Large intestine (tissue), 3 donors: ENCODE measurements at regions not wholly inside any gene's neighbourhood (a gene's known extent, or its start where the extent isn't known, plus 50 kb on each side); places are given as distances from the start of the nearest gene placed in this dataset.

ENCODE experiments used
- DNase-seq, 2 donors: peaks; one replicate each; pipeline versions ENCODE4 v3.0.0 to v3.0.0-alpha.2; 2013
- H3K27ac ChIP-seq: one replicate; pipeline ENCODE4 v1.5.1; 2013; ENCODE audit warnings: low read length
- H3K27me3 ChIP-seq: 2 replicates; pipeline ENCODE4 v1.6.1; 2013; ENCODE audit warnings: low read length; ENCODE audit not compliant: control insufficient read depth, insufficient read depth
- H3K36me3 ChIP-seq: 2 replicates; pipeline ENCODE4 v1.6.1; 2013; ENCODE audit warnings: low read length; ENCODE audit not compliant: control insufficient read depth, insufficient read depth
- H3K4me1 ChIP-seq: one replicate; pipeline ENCODE4 v1.6.1; 2013; ENCODE audit warnings: low read length; ENCODE audit not compliant: control insufficient read depth, insufficient read depth
- H3K4me3 ChIP-seq: one replicate; pipeline ENCODE4 v1.5.1; 2013; ENCODE audit warnings: low read length
- H3K9me3 ChIP-seq: one replicate; pipeline ENCODE4 v1.6.1; 2013; ENCODE audit warnings: mild to moderate bottlenecking, low read depth, low read length, moderate library complexity; ENCODE audit not compliant: control insufficient read depth
- WGBS: methylation state at CpG from one replicate; pipeline ENCODE4 v1.1.5; 2013; ENCODE audit warnings: low lambda C conversion rate; ENCODE audit not compliant: insufficient coverage; 5-methylcytosine and 5-hydroxymethylcytosine counted together

DNA sequence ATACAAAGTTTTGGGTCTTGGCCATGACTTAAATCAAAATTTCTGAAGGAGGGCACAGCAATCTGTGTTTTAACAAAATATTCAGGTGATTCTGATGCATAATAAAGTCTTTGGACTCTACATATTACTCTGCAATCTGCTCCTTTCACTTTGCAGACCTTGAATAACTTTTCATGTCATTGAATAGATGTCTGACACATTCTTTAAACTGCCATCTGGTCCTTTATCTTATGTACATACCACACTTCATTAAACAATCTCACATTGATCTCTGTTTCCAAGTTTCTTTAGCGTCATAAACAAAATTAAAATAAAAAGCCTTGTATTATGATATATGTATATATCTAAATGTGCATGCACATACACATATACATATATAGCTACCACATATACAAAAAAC lies 831.2 kb downstream of the MAFB start:
- WGBS: no CpG with 5 or more reads among the region's 1 CpG
- no peaks in the 10 kb centered on the region for H3K4me1 ChIP-seq
- H3K4me3 ChIP-seq: no peak overlapping the region

DNA sequence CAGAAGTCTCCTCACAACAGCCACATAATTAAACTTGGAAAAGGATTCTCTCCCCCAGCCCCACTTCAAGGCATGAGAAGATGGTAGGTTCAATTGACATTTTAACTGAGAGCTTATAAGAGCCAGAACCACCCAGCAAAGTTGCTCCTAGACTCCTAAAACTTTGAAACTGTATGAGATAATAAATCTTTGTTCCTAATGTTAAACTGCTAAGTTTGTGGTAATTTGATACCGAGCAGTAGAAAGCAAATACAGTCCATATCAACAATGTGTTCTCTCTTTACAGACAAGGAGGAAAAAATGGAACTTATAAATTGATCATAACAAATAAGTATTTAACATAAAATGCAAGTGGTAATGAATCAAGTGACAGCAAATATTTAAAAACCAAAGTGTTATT lies 831.8 kb downstream of the MAFB start:
- H3K9me3 ChIP-seq: no peaks in the 10 kb centered on the region
- DNase-seq: no peak
- H3K27ac ChIP-seq: no peak overlapping the region
- no peaks in the 10 kb centered on the region for H3K4me1 ChIP-seq
- H3K27me3 ChIP-seq: no peaks in the 10 kb centered on the region
- WGBS: 60% methylated on average over 1 of the region's 1 CpG
- H3K36me3 ChIP-seq: no peaks in the 10 kb centered on the region
- H3K4me3 ChIP-seq: no peak overlapping the region

More for the DNA sequence above, 831.2 kb downstream of the MAFB start:
- Histone ChIP-seq H3K9me3 (no peaks in the 10 kb centered on the region), H3K27ac (no peak overlapping the region), H3K27me3 (no peaks in the 10 kb centered on the region), H3K36me3 (no peaks in the 10 kb centered on the region)
- DNase-seq: no peak

DNA sequence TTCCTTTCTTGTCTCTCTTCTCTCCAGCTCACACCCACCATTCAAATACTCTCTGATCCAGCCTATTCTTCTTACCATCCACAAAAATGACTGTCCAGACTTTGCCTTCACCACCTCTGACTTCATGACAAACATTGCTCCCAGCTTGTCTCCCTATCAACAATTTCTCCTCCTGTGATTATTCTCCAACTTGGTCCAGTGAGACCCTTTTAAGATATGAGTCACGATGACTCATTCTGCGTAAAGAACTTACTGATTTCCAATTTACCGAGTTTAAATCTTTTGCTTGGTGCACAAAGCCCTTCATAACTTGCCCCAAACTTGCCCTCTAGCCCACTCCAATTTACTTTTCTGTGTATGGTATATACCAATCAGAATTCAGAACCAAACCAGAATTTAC lies 833.2 kb downstream of the MAFB start:
- Histone ChIP-seq H3K36me3 (no peaks in the 10 kb centered on the region), H3K4me1 (no peaks in the 10 kb centered on the region), H3K27me3 (no peaks in the 10 kb centered on the region), H3K27ac (no peak overlapping the region), H3K4me3 (no peak overlapping the region), H3K9me3 (no peaks in the 10 kb centered on the region)
- no peak for DNase-seq
- 83% methylated on average over 3 of the region's 3 CpGs for WGBS

DNA sequence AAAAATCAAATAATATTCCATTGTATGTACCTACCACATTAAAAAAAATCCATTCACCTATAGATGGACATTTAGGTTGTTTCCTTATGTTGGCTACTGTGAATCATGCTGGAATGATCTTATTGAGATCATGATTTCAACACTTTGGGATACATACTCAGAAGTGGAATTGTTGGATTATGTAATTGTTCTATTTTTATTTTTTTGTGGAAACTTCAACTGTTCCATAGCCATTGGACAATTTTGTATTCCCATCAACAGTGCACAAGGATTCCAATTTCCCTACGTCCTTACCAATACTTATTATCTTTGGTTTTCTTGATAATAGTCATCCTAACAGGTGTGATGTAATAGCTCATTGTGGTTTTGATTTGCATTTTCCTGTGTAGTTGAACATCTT lies 834.0 kb downstream of the MAFB start:
- H3K27me3 ChIP-seq: no peaks in the 10 kb centered on the region
- H3K4me3 ChIP-seq: no peak overlapping the region
- H3K9me3 ChIP-seq: no peaks in the 10 kb centered on the region
- no peaks in the 10 kb centered on the region for H3K4me1 ChIP-seq
- H3K27ac ChIP-seq: no peak overlapping the region
- no peak for DNase-seq
- WGBS: 91% methylated on average over 1 of the region's 1 CpG
- no peaks in the 10 kb centered on the region for H3K36me3 ChIP-seq

DNA sequence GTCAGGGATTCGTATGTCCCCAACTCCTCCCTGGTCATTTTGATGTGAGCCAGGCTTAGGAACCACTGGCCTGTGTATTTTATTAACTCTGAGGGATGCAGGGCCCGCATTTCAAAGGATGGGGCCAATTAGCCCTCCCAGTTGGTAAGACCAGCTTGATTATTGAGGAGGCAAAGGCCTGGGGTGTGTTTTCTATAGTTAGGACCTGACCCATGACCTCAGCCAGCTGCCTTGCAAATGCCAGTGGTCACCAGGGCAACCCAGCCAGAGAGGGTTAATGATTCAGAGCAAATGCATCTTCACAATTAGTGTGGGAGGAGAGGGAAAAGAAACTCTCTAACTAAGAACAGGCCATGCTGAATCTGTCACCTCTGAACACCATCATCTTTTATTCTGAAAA lies 835.4 kb downstream of the MAFB start:
- no CpG with 5 or more reads among the region's 2 CpGs for WGBS
- H3K27ac ChIP-seq: no peak overlapping the region
- no peaks in the 10 kb centered on the region for H3K4me1 ChIP-seq
- no peaks in the 10 kb centered on the region for H3K36me3 ChIP-seq
- no peak for DNase-seq
- no peak overlapping the region for H3K4me3 ChIP-seq
- H3K27me3 ChIP-seq: no peaks in the 10 kb centered on the region
- no peaks in the 10 kb centered on the region for H3K9me3 ChIP-seq

DNA sequence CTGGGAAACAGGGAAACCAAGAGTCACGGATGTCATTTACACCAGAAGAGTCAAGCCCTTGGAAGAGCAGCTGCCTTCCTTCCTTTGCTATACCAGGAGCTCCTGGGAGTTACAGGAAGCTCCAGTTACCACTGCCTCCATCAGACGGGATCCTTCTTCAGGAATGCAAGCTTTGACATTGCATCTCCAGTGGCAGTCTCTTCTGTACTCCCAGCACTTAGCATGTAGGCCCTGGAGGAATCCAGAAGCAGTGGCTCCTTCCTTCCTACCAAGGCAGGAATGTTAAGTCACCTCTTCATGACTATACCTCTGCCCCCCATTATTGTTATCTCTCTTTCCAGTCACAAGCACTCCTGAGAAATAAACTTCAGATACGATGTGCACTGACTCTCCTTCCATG lies 836.0 kb downstream of the MAFB start:
- Histone ChIP-seq H3K27ac (no peak overlapping the region), H3K9me3 (no peaks in the 10 kb centered on the region), H3K27me3 (no peaks in the 10 kb centered on the region), H3K4me3 (no peak overlapping the region), H3K4me1 (no peaks in the 10 kb centered on the region), H3K36me3 (no peaks in the 10 kb centered on the region)
- DNase-seq: no peak
- WGBS: 80% methylated on average over 1 of the region's 3 CpGs

DNA sequence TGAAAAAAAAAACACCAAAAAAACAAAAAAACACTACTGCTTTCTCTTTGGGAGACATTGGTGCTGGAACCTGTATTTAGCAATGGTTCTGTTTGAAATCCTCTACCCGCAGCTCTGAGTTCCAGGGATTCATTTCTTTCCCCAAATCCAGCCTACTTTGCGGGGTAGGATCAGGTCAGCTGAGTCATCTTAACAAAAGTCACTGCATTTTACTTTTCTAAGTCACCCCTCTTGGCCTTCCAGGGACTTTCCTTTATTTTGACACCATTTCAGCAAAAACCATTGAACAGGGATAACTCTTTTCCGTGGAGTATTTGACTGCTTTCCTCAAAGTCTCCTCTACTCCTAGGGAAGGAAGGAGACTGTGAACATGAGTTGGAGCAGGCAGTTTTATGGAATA lies 837.6 kb downstream of the MAFB start:
- no CpG with 5 or more reads among the region's 3 CpGs for WGBS
- H3K4me1 ChIP-seq: no peaks in the 10 kb centered on the region
- H3K27ac ChIP-seq: no peak overlapping the region
- H3K4me3 ChIP-seq: no peak overlapping the region
- H3K27me3 ChIP-seq: no peaks in the 10 kb centered on the region
- DNase-seq: no peak
- no peaks in the 10 kb centered on the region for H3K9me3 ChIP-seq
- H3K36me3 ChIP-seq: no peaks in the 10 kb centered on the region

DNA sequence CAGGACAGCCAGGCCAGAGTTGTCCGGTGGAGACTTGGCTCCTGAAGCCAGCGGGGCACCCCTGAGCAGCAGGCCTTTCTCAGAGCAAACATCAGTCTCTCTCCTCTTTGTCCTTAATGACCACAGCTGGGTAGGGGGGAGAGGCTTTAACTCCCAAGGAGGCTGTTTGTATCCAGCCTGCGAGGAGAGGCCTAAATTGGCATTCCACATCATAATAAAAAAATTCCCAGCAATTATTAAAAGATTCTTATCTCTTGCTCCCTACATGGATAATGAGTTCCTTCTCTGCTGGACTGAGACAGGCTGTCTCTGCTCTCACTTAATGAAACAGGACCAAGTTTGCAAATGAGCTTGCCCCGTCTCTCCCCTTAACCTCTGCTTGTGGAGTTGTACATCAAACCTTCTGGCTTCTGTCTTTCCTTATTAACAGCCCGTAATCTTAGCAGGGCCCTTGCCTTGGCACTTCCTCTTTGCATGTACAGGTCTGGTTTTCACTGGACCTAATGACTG lies 838.2 kb downstream of the MAFB start:
- Histone ChIP-seq H3K4me3 (no peak overlapping the region), H3K9me3 (no peaks in the 10 kb centered on the region), H3K4me1 (no peaks in the 10 kb centered on the region), H3K36me3 (no peaks in the 10 kb centered on the region), H3K27ac (no peak overlapping the region), H3K27me3 (no peaks in the 10 kb centered on the region)
- DNase-seq: no peak
- WGBS: no CpG with 5 or more reads among the region's 5 CpGs

DNA sequence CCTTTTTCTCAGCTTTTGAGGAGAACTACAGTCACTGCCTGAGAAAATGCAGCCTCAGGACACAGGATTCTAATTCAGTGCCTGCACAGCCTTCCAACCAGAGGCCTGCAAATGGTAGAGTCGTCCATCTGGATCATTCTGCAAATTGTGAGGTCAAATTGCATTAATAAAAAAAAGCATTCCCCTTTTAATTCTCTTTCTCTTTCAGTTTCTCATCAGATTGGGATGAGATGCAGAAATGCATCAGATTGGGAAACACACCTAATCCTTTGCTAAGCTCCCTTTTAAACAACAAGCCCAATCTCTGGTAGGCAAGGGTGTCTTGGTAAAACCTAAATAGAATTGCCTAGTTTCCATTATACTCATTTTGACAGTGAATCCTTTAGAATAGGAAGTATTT lies 838.8 kb downstream of the MAFB start:
- no peaks in the 10 kb centered on the region for H3K9me3 ChIP-seq
- no peak overlapping the region for H3K4me3 ChIP-seq
- H3K4me1 ChIP-seq: no peaks in the 10 kb centered on the region
- H3K27ac ChIP-seq: no peak overlapping the region
- no peak for DNase-seq
- H3K36me3 ChIP-seq: no peaks in the 10 kb centered on the region
- H3K27me3 ChIP-seq: no peaks in the 10 kb centered on the region
- no CpG with 5 or more reads among the region's 1 CpG for WGBS

DNA sequence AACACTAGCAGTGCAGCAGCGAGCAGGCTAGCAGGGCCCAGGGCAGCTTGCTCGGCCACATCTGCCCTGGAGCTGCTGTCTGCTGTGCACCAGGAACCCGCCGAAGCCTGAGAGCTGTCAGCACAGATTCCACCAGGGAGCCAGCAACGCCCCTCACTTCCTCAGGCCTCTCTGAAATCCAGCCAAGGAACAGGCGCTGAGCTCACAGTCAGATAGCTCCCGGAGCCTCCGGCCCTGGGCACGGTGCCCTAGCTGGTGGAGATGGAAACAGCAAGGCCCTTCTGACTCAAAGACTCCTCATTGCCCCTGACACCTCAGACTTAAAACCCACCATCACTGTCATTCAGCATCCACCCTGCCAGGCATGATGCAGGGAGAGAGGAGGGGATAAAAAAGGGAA lies 839.4 kb downstream of the MAFB start:
- WGBS: no CpG with 5 or more reads among the region's 9 CpGs
- no peak overlapping the region for H3K27ac ChIP-seq
- no peaks in the 10 kb centered on the region for H3K36me3 ChIP-seq
- peak; percentile 23 to 37 for DNase-seq
- no peaks in the 10 kb centered on the region for H3K9me3 ChIP-seq
- H3K4me3 ChIP-seq: no peak overlapping the region
- H3K27me3 ChIP-seq: no peaks in the 10 kb centered on the region
- no peaks in the 10 kb centered on the region for H3K4me1 ChIP-seq

DNA sequence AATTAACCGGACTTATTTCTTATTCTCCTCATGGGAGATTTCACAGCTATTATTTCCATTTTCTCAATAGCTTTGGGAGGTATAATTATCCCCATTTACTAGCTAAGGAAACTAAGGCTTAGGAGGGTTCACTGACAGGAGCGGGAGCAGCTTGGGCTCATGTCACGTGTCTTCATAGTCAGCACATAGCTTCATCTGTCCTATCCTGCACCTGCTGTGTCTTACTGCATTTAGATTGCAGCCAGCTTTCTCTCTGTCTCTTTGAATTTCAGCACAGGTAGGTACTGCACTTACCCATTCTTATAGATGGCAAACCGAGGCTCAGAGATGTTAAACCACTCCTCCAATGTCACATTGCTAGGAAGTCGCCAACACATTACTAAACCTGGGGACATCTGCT lies 839.9 kb downstream of the MAFB start:
- no peak for DNase-seq
- Histone ChIP-seq H3K36me3 (no peaks in the 10 kb centered on the region), H3K27me3 (no peaks in the 10 kb centered on the region), H3K9me3 (no peaks in the 10 kb centered on the region), H3K4me3 (no peak overlapping the region), H3K27ac (no peak overlapping the region), H3K4me1 (no peaks in the 10 kb centered on the region)
- WGBS: no CpG with 5 or more reads among the region's 5 CpGs
